HEK293T (cell line): ENCODE measurements at regions not wholly inside any gene's neighbourhood (a gene's known extent, or its start where the extent isn't known, plus 50 kb on each side); places are given as distances from the start of the nearest gene placed in this dataset.

Experiments used
- CTCF ChIA-PET: fragments of 350-600 bp; formaldehyde crosslinking; extraction: SDS; loops from one replicate; lab custom pipeline; 2021; ENCODE audit warnings: antibody characterized with exemption, inconsistent platforms; lab: Yijun Ruan, JAX
- POLR2A ChIA-PET: fragments of 350-600 bp; formaldehyde crosslinking; extraction: SDS; loops from one replicate; lab custom pipeline; 2020; ENCODE audit warnings: antibody characterized with exemption, inconsistent platforms; lab: Yijun Ruan, JAX
- DNase-seq: peaks from one replicate; pipeline ENCODE4 v3.0.0; 2012; ENCODE audit warnings: mixed read lengths; ENCODE audit errors: extremely low spot score
- ARNT ChIP-seq: fragments of 450-650 bp; IDR thresholded peaks from 2 replicates; pipeline ENCODE4 v1.6.1; 2017; ENCODE audit warnings: mild to moderate bottlenecking
- BHLHE40 ChIP-seq: fragments of 450-650 bp; IDR thresholded peaks from 2 replicates; pipeline ENCODE4 v1.6.1; 2016; ENCODE audit warnings: mild to moderate bottlenecking, moderate library complexity, borderline replicate concordance
- CTBP1 ChIP-seq: fragments of 450-650 bp; IDR thresholded peaks from 2 replicates; pipeline ENCODE4 v1.6.1; 2016; ENCODE audit warnings: borderline replicate concordance
- ELF4 ChIP-seq: fragments of 450-650 bp; IDR thresholded peaks from 2 replicates; pipeline ENCODE4 v1.6.1; 2017; ENCODE audit warnings: antibody characterized with exemption
- FOXA1 ChIP-seq: fragments of 450-650 bp; IDR thresholded peaks from 2 replicates; pipeline ENCODE4 v1.6.1; 2016; ENCODE audit warnings: mild to moderate bottlenecking
- FOXK2 ChIP-seq: fragments of 450-650 bp; IDR thresholded peaks from 2 replicates; pipeline ENCODE4 v1.6.1; 2016; ENCODE audit warnings: mild to moderate bottlenecking
- FOXM1 ChIP-seq: fragments of 450-650 bp; IDR thresholded peaks from 2 replicates; pipeline ENCODE4 v1.6.1; 2017; ENCODE audit warnings: mild to moderate bottlenecking, borderline replicate concordance
- HDGF ChIP-seq: fragments of 450-650 bp; IDR thresholded peaks from 2 replicates; pipeline ENCODE4 v1.6.1; 2017; ENCODE audit warnings: antibody characterized with exemption, borderline replicate concordance
- L3MBTL2 ChIP-seq: fragments of 450-650 bp; conservative IDR thresholded peaks from 2 replicates; pipeline ENCODE4 v1.6.1; 2016; ENCODE audit warnings: mild to moderate bottlenecking
- LEF1 ChIP-seq: fragments of 450-650 bp; IDR thresholded peaks from 2 replicates; pipeline ENCODE4 v1.6.1; 2017; ENCODE audit warnings: mild to moderate bottlenecking, borderline replicate concordance
- NFRKB ChIP-seq: fragments of 450-650 bp; IDR thresholded peaks from 2 replicates; pipeline ENCODE4 v1.6.1; 2016; ENCODE audit warnings: mild to moderate bottlenecking, moderate library complexity
- SP1 ChIP-seq: fragments of 450-650 bp; IDR thresholded peaks from 2 replicates; pipeline ENCODE4 v1.6.1; 2017
- SUZ12 ChIP-seq: fragments of 450-650 bp; IDR thresholded peaks from 2 replicates; pipeline ENCODE4 v1.6.1; 2016; ENCODE audit warnings: mild to moderate bottlenecking
- TARDBP ChIP-seq: fragments of 450-650 bp; IDR thresholded peaks from 2 replicates; pipeline ENCODE4 v1.6.1; 2016
- ZNF384 ChIP-seq: fragments of 450-650 bp; IDR thresholded peaks from 2 replicates; pipeline ENCODE4 v1.6.1; 2016
- TF ChIP-seq, protein P1 (sequence below): fragments of 450-650 bp; IDR thresholded peaks from 2 replicates; pipeline ENCODE4 v1.6.1; 2016

DNA sequence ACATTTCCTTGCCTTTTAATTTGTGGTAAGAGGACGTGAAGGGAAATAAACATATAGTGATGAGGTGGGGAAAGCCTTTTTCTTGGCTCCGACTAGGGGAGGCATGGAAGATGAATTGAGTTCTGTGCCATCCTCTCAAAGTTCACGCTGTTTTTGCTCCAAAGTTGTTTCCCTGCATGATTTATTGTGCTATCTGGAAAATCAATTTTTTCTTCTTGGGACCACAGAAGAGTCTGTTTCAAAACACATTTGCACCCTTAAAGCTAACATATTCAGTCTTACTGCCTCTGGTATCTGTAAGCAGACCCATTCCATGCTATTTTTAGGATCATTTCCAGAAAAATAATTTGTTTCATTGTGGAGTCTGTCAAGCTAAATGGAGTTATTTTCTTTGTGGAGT, 57.6 kb upstream of the KCNG1 start:
- CTCF ChIA-PET, result no interaction called here
- TF ChIP-seq BHLHE40 (no peak), SP1 (no peak)
- POLR2A ChIA-PET, result no interaction called here
- no peak for DNase-seq

DNA sequence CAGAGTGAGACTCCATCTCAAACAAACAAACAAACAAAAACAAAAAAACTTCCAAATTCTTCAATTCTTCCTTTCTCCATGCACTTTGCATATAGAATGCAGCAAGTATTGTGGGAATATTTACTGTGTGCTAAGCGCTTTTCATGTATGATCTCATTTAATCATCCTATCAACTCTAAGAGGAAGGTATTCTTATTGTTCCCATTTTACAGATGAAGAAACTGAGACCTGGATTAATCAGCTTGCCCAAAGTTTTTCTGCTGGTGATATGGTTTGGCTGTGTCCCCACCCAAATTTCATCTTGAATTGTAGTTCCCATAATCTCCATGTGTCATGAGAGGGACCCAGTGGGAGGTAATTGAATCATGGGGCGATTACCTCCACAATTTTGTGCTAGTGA, 56.6 kb upstream of the KCNG1 start:
- DNase-seq, result no peak
- TF ChIP-seq BHLHE40 (no peak), CTBP1 (no peak), ELF4 (no peak), FOXM1 (no peak), NFRKB (no peak), ARNT (no peak)
- ChIA-PET POLR2A (no interaction called here), CTCF (no interaction called here)

DNA sequence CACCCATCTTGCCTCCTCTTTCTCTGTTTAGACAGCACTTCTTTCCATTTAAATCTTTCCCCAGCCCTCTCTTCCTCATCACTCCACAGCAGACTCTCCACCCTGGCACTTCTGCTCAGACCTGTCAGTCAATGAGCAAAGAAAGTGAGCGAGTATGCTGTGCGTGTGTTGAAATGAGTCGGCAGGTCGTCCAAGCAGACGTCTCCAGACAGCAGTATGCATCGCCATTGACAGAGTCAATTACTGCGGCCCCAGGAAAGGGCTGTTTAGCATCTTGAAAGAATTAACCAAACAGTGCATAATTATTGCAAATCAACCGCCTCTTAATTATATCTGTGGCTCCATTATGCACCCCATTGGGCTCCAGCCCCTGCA, 54.8 kb upstream of the KCNG1 start:
- POLR2A ChIA-PET, result no interaction called here
- TF ChIP-seq, protein P1, sequence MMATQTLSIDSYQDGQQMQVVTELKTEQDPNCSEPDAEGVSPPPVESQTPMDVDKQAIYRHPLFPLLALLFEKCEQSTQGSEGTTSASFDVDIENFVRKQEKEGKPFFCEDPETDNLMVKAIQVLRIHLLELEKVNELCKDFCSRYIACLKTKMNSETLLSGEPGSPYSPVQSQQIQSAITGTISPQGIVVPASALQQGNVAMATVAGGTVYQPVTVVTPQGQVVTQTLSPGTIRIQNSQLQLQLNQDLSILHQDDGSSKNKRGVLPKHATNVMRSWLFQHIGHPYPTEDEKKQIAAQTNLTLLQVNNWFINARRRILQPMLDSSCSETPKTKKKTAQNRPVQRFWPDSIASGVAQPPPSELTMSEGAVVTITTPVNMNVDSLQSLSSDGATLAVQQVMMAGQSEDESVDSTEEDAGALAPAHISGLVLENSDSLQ, result peak; percentile 12; the same call in 1 of the 2 replicates
- TF ChIP-seq TARDBP, result no peak
- no peak for DNase-seq
- CTCF ChIA-PET, result no interaction called here

DNA sequence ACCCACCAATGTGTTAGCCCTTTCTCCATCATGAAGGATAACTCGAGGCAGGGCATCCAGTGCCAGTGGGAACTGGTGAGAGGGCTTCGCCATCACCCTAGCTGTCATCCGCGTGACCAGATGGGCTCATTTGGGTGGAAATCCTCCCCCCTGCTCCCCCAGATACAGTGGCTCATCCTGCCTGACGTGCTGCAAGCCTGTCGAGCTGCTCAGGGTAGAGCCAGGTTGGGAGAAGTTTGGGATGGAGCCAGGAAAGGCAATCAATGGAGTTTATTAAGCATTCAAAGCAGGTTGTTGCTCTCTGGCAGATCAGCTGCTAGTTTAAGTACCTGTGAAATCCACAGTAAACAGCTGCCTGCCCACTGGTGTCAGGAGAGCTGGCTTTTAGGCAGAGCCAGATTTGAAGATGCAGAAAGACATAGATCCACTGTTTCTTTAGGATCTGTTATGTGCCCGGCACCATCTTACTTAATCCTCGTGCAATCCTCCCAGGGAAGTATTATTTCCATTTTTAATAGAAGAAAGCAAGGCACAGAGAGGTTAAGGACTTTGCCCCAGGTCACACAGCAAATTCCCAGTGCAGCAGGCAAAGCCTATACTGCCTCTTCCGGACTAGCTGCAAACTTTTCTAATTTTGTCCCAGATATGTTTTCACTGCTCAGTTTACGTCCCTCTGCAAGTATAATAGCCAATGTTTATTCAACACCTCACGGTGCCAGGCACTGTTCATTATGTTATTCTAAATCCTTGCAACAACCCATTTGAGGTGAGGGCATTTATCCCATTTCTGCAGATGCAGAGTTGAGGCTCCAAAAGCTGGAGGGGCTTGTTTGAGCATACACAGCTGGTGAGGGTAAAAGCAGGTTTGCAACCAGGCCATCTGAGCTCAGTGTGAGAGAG, 54.1 kb upstream of the KCNG1 start:
- ChIA-PET CTCF (interaction anchor here (0.6 kb wide), 1 partner anchor 96 kb away, joined by 3 read pairs; no protein-coding TSS in a partner anchor), POLR2A (no interaction called here)
- TF ChIP-seq ELF4 (no peak), LEF1 (no peak), FOXA1 (no peak), L3MBTL2 (no peak), SP1 (no peak), ARNT (no peak), CTBP1 (no peak), NFRKB (no peak), FOXM1 (no peak), BHLHE40 (no peak), TARDBP (no peak), SUZ12 (no peak), HDGF (no peak), FOXK2 (no peak), ZNF384 (no peak)
- TF ChIP-seq, protein P1, result no peak
- no peak for DNase-seq

DNA sequence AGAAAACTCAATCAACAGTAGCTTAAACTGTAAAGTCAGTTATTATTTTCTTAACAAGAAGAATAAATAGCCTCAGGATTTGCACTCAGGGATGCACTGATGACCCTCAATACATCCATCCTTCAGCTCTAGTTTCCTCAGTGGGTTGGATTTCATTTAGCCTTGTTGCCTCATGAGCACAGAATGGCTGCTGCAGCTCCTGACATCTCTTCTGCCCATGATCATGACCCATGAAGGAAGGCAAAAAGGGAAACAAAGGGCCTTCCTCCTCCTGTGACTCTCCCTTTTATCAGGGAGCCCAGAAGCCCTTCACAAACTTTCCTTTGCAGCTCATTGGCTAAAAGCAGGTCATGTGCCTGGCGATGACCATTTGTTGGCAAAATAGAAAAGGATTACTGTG, 51.2 kb upstream of the KCNG1 start:
- ChIA-PET POLR2A (no interaction called here), CTCF (no interaction called here)
- no peak for TF ChIP-seq TARDBP
- DNase-seq, result no peak
